ENCODE measurements at regions not wholly inside any gene's neighbourhood (a gene's known extent, or its start where the extent isn't known, plus 50 kb on each side); places are given as distances from the start of the nearest gene placed in this dataset.

GRCh38 chr17:27376637-27377547, 79.4 kb upstream of the KSR1 start:
- no peak overlapping the region for H3K4me3 ChIP-seq (ENCODE audit: low read depth, low read length)
- TF ChIP-seq CTCF (conservative IDR thresholded peaks at IDR 0.05; ENCODE audit: low read depth, low read length): no peak
- DNase-seq (ENCODE audit: low read depth): peak; percentile 64

- no peak for TF ChIP-seq CTCF (conservative IDR thresholded peaks at IDR 0.05; ENCODE audit: low read depth, low read length)
- no peak overlapping the region for H3K4me3 ChIP-seq (ENCODE audit: low read depth, low read length)
- DNase-seq (ENCODE audit: low read depth): no peak
Observed at GRCh38 chr17:27378482-27379175, 77.6 kb upstream of the KSR1 start.

GRCh38 chr17:27379888-27380533, 76.2 kb upstream of the KSR1 start:
- no peak for TF ChIP-seq CTCF (conservative IDR thresholded peaks at IDR 0.05; ENCODE audit: low read depth, low read length)
- peak overlapping the region; percentile 53 for H3K4me3 ChIP-seq (ENCODE audit: low read depth, low read length)
- peak; percentile 64 for DNase-seq (ENCODE audit: low read depth)

GRCh38 chr17:27380551-27380950, 75.7 kb upstream of the KSR1 start:
- no peak for TF ChIP-seq CTCF (conservative IDR thresholded peaks at IDR 0.05; ENCODE audit: low read depth, low read length)
- peak overlapping the region; percentile 53 for H3K4me3 ChIP-seq (ENCODE audit: low read depth, low read length)
- no peak for DNase-seq (ENCODE audit: low read depth)

GRCh38 chr17:27381007-27381501, 75.2 kb upstream of the KSR1 start:
- peak; percentile 95 for TF ChIP-seq CTCF (conservative IDR thresholded peaks at IDR 0.05; ENCODE audit: low read depth, low read length)
- DNase-seq (ENCODE audit: low read depth): peak; percentile 66
- no peak overlapping the region for H3K4me3 ChIP-seq (ENCODE audit: low read depth, low read length)

GRCh38 chr17:27382025-27382424, 74.2 kb upstream of the KSR1 start:
- H3K4me3 ChIP-seq (ENCODE audit: low read depth, low read length): no peak overlapping the region
- TF ChIP-seq CTCF (conservative IDR thresholded peaks at IDR 0.05; ENCODE audit: low read depth, low read length): no peak
- no peak for DNase-seq (ENCODE audit: low read depth)

Data from choroid plexus epithelial cell (primary cell).